ENCODE measurements at regions not wholly inside any gene's neighbourhood (a gene's known extent, or its start where the extent isn't known, plus 50 kb on each side); places are given as distances from the start of the nearest gene placed in this dataset.

DNA sequence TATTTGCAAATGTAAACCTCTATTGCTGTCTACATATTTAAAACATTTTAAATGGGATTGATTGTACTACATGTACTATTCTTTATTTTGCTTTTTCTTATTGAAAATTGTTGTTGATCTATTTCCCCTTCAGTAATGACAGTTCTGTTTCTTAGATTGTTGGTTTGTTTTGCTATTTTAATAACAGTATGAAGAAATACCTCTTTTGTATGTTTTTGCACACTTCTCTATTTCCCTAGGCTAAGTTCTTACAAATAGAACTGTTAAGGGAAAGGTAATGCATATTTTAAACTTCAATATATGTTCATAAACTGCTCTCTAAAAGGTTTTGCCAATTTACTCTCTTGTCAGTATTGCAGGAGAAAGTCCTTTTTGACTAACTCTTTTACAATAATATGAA, 195.0 kb upstream of the PRPS1L1 start:
- in situ Hi-C loops (cut with HindIII; ENCODE audit: low sequenced_read_pairs) = no loop called here
- DNase-seq (ENCODE audit: low read depth) = no peak
- TF ChIP-seq, protein P1, sequence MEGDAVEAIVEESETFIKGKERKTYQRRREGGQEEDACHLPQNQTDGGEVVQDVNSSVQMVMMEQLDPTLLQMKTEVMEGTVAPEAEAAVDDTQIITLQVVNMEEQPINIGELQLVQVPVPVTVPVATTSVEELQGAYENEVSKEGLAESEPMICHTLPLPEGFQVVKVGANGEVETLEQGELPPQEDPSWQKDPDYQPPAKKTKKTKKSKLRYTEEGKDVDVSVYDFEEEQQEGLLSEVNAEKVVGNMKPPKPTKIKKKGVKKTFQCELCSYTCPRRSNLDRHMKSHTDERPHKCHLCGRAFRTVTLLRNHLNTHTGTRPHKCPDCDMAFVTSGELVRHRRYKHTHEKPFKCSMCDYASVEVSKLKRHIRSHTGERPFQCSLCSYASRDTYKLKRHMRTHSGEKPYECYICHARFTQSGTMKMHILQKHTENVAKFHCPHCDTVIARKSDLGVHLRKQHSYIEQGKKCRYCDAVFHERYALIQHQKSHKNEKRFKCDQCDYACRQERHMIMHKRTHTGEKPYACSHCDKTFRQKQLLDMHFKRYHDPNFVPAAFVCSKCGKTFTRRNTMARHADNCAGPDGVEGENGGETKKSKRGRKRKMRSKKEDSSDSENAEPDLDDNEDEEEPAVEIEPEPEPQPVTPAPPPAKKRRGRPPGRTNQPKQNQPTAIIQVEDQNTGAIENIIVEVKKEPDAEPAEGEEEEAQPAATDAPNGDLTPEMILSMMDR (IDR thresholded peaks at IDR 0.05; ENCODE audit: low read depth, low read length, missing control alignments) = no peak
- H3K4me3 ChIP-seq (ENCODE audit: low read depth, low read length) = no peak overlapping the region

DNA sequence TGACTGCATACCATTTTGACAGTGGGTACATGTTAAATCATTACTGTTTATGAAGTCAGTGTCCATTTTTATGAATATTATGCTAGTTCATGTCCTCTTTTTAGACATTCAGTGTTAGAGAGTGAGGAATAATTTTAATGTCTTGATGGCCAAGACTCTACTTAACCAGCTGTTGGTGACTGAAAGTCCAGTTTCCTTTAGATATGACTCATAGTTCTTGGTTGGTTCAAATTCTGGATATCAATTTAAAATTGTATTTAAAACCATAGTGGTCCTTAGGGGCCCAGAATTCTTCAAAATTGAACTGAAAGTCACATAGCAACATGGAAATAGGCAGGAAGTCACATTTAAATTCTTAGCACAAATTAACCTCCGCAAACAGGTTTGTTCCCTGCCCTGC, 196.5 kb upstream of the PRPS1L1 start:
- DNase-seq (ENCODE audit: low read depth) = no peak
- H3K4me3 ChIP-seq (ENCODE audit: low read depth, low read length) = no peak overlapping the region
- TF ChIP-seq, protein P1 (IDR thresholded peaks at IDR 0.05; ENCODE audit: low read depth, low read length, missing control alignments) = no peak
- in situ Hi-C loops (cut with HindIII; ENCODE audit: low sequenced_read_pairs) = no loop called here

DNA sequence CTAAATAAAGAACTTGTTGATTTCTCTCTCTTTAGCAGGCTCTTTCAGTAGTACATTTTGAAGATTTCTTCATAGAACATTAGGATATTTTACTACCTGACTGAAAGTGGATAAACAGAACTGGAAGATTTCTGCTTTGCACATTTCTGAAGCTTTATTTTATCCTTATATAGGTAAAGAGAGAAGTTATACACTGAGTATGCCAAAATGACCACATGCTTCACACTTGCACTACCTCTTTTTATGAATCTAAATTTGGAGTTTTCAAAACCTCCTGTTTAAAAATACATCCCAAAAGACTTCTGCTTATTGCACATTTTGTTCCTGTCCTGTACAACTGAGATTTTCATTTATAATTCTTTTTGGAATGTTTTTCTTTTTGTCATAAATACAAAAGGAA, 197.4 kb upstream of the PRPS1L1 start:
- no peak for DNase-seq (ENCODE audit: low read depth)
- TF ChIP-seq, protein P1 (IDR thresholded peaks at IDR 0.05; ENCODE audit: low read depth, low read length, missing control alignments) = no peak
- in situ Hi-C loops (cut with HindIII; ENCODE audit: low sequenced_read_pairs) = no loop called here
- no peak overlapping the region for H3K4me3 ChIP-seq (ENCODE audit: low read depth, low read length)

DNA sequence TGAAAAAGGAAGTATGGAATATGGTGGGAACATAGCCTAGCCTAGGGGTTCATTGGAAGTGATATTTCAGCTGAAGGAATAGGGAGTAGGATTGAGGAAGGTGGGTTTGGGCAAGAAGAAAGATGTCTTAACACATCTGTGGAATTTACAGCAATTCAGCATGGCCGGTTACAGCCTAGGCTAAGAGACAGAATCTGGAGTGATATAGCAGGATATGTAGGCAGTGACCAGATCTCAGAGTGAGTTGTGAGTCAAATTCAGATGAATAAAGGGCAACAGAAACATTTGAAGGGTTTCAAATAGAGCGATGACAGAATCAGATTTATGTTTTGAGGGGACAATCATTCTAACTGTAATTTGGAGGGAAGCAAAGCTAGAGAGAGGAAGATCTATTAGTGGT, 199.0 kb upstream of the PRPS1L1 start:
- in situ Hi-C loops (cut with HindIII; ENCODE audit: low sequenced_read_pairs) = no loop called here
- H3K4me3 ChIP-seq (ENCODE audit: low read depth, low read length) = no peak overlapping the region
- TF ChIP-seq, protein P1 (IDR thresholded peaks at IDR 0.05; ENCODE audit: low read depth, low read length, missing control alignments) = no peak
- no peak for DNase-seq (ENCODE audit: low read depth)

DNA sequence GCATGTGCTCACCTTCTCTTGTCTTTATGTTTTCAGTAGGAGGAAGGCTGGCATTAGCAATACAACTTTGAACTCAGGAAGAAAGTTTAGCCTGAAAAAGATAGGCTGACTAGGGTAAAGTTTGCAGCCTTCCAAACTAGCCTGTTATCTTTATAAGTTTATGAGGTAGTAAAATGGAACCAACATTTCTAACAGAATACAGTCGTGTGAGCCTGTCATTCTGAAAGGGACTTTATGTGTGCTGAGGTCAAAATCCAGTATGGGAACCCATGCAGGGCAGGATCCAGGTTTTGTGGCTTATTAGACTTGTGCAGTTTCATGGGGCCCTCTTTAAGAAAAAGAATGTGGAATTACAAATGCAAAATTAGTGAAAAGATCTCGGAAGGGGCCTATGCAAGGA, 201.0 kb upstream of the PRPS1L1 start:
- TF ChIP-seq, protein P1 (IDR thresholded peaks at IDR 0.05; ENCODE audit: low read depth, low read length, missing control alignments) = no peak
- in situ Hi-C loops (cut with HindIII; ENCODE audit: low sequenced_read_pairs) = no loop called here
- DNase-seq (ENCODE audit: low read depth) = no peak
- H3K4me3 ChIP-seq (ENCODE audit: low read depth, low read length) = no peak overlapping the region

DNA sequence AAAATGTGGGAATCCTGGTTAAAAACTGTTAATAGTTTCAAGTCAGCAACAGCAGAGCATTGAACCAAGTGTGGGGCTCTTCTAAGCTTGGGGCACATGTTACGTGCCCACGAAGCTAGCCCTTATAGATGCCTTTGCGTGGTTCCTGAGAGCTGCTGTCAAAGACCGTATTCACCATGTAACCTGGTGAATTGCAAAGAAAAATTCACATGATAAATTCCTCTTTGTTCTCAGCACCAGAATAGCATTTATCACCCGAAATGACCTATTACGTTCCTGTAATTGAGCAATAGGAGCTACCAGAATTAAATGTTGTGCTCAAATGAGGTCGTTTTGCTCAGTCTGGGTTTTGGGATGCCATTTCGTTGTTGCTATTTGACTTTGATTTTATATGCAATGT, 202.6 kb upstream of the PRPS1L1 start:
- TF ChIP-seq, protein P1 (IDR thresholded peaks at IDR 0.05; ENCODE audit: low read depth, low read length, missing control alignments) = no peak
- no peak overlapping the region for H3K4me3 ChIP-seq (ENCODE audit: low read depth, low read length)
- in situ Hi-C loops (cut with HindIII; ENCODE audit: low sequenced_read_pairs) = no loop called here
- no peak for DNase-seq (ENCODE audit: low read depth)

DNA sequence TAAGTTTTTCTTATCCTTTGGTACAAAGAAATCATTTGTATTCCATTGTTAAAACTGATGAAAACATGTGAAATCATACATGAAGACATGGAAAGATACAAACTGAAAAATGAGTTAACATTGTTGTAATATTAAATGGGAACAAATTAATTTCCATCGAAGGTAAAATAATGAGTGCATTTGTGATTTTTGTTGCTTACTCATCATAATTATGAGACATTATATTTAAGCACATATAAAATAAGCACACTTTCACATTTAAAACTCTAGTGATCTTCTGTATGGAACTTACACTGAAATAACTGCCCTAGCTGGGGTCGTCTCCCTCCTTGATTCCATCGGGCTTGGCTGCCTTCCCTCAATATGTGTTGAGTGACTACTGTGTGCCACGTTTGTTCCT, 204.2 kb upstream of the PRPS1L1 start:
- no peak for DNase-seq (ENCODE audit: low read depth)
- TF ChIP-seq, protein P1 (IDR thresholded peaks at IDR 0.05; ENCODE audit: low read depth, low read length, missing control alignments) = no peak
- in situ Hi-C loops (cut with HindIII; ENCODE audit: low sequenced_read_pairs) = no loop called here
- H3K4me3 ChIP-seq (ENCODE audit: low read depth, low read length) = no peak overlapping the region

Measured in astrocyte of the cerebellum (primary cell).